H1 (cell line): ENCODE measurements at regions not wholly inside any gene's neighbourhood (a gene's known extent, or its start where the extent isn't known, plus 50 kb on each side); places are given as distances from the start of the nearest gene placed in this dataset.

Experiments used
- CTCF ChIA-PET: fragments of 300-600 bp; sonication (Branson Sonifier 250); formaldehyde crosslinking; loops from one replicate; lab custom pipeline; 2021; ENCODE audit not compliant: partially characterized antibody; lab: Charles Lee
- POLR2A ChIA-PET: fragments of 300-600 bp; sonication (Branson Sonifier 250); formaldehyde crosslinking; loops from one replicate; lab custom pipeline; 2021; ENCODE audit warnings: inconsistent platforms; ENCODE audit not compliant: partially characterized antibody; lab: Charles Lee
- DNase-seq, 2 experiments: peaks; one replicate each; pipeline versions ENCODE4 v3.0.0 to v3.0.0-alpha.2; 2010 to 2022; ENCODE audit warnings: low spot score in 2 of 2, low read depth in 1 of 2, mixed read lengths in 1 of 2
- FAIRE-seq: peaks from 2 replicates; lab custom pipeline; 2011; peaks lifted over from hg19 to GRCh38; lab: Jason Lieb, UNC
- H2AFZ ChIP-seq: 2 replicates; pipeline ENCODE4 v1.8.1; 2012; ENCODE audit warnings: low read length, inconsistent platforms
- H2AK5ac ChIP-seq: 2 replicates; pipeline ENCODE4 v1.6.1; 2013; ENCODE audit warnings: low read depth, low read length
- H2BK120ac ChIP-seq: replicated peaks from 2 replicates; pipeline ENCODE3; 2013; ENCODE audit warnings: low read depth, low read length, inconsistent platforms
- H2BK12ac ChIP-seq: 2 replicates; pipeline ENCODE4 v1.6.1; 2013; ENCODE audit warnings: low read depth, low read length
- H2BK15ac ChIP-seq: 2 replicates; pipeline ENCODE4 v1.6.1; 2013; ENCODE audit warnings: low read length
- H2BK20ac ChIP-seq: 2 replicates; pipeline ENCODE4 v1.6.1; 2013; ENCODE audit warnings: low read length
- H2BK5ac ChIP-seq: 2 replicates; pipeline ENCODE4 v1.6.1; 2013; ENCODE audit warnings: low read depth, low read length
- H3K14ac ChIP-seq: 2 replicates; pipeline ENCODE4 v1.6.1; 2013; ENCODE audit warnings: inconsistent platforms; ENCODE audit not compliant: insufficient read length
- H3K18ac ChIP-seq: 2 replicates; pipeline ENCODE4 v1.6.1; 2013; ENCODE audit warnings: low read length; ENCODE audit errors: extremely low read depth
- H3K23ac ChIP-seq: 2 replicates; pipeline ENCODE4 v1.6.1; 2013; ENCODE audit warnings: inconsistent platforms; ENCODE audit not compliant: insufficient read length
- H3K23me2 ChIP-seq: 2 replicates; pipeline ENCODE4 v1.6.1; 2013; ENCODE audit warnings: low read depth, low read length
- H3K27ac ChIP-seq: 2 replicates; pipeline ENCODE4 v1.6.1; 2011; ENCODE audit warnings: low read depth, low read length, inconsistent platforms
- H3K27me3 ChIP-seq, 4 experiments: replicated peaks in 1 of 4; 1 replicate in 1 of 4; 2 replicates in 3 of 4; pipeline versions ENCODE4 v1.6.1 to v1.8.1; 2011 to 2013; ENCODE audit warnings: low read length in 3 of 4, mild to moderate bottlenecking in 3 of 4, inconsistent platforms in 2 of 4, mixed read lengths in 2 of 4, moderate library complexity in 1 of 4; ENCODE audit not compliant: control insufficient read depth in 3 of 4, insufficient read depth in 3 of 4; ENCODE audit errors: extremely low read depth in 1 of 4
- H3K36me3 ChIP-seq, 4 experiments: 2 replicates each; pipeline versions ENCODE4 v1.6.1 to v1.8.1; 2011 to 2013; ENCODE audit warnings: mild to moderate bottlenecking in 4 of 4, low read length in 3 of 4, moderate library complexity in 2 of 4, control low read depth in 1 of 4, inconsistent platforms in 1 of 4; ENCODE audit not compliant: insufficient read depth in 4 of 4, control insufficient read depth in 2 of 4
- H3K4ac ChIP-seq: replicated peaks from 2 replicates; pipeline ENCODE3; 2013; ENCODE audit warnings: low read length, low read depth, mixed read lengths, inconsistent platforms; ENCODE audit not compliant: insufficient read length
- H3K4me1 ChIP-seq, 4 experiments: replicated peaks in 1 of 4; 1 replicate in 1 of 4; 2 replicates in 3 of 4; pipeline versions ENCODE4 v1.6.1 to v1.8.1; 2011 to 2013; ENCODE audit warnings: low read length in 3 of 4, inconsistent platforms in 2 of 4, mixed read lengths in 1 of 4; ENCODE audit not compliant: insufficient read depth in 4 of 4, control insufficient read depth in 3 of 4
- H3K4me2 ChIP-seq, 2 experiments: 2 replicates each; pipeline versions ENCODE4 v1.6.1 to v1.8.1; 2011 to 2013; ENCODE audit warnings: low read depth in 2 of 2, low read length in 2 of 2, control low read depth in 1 of 2, inconsistent platforms in 1 of 2, mild to moderate bottlenecking in 1 of 2; ENCODE audit not compliant: insufficient read depth in 1 of 2
- H3K4me3 ChIP-seq, 4 experiments: fragments of 200-600, 300-600 bp in 1 of 4; sonication (generic), shearing (Covaris generic), sonication (Bioruptor Twin) in 1 of 4; 2 replicates each; pipeline versions ENCODE4 v1.5.1 to v1.8.1; 2011 to 2016; ENCODE audit warnings: low read length in 4 of 4, low read depth in 3 of 4, control low read depth in 2 of 4, inconsistent platforms in 2 of 4, mild to moderate bottlenecking in 2 of 4, mixed read lengths in 1 of 4, moderate library complexity in 1 of 4; ENCODE audit not compliant: insufficient read depth in 2 of 4; ENCODE audit errors: extremely low read depth in 1 of 4
- H3K56ac ChIP-seq: replicated peaks from 2 replicates; pipeline ENCODE3; 2013; ENCODE audit warnings: low read depth, mild to moderate bottlenecking, mixed read lengths, low read length, inconsistent platforms; ENCODE audit not compliant: insufficient read length
- H3K79me1 ChIP-seq: 2 replicates; pipeline ENCODE4 v1.6.1; 2013; ENCODE audit warnings: low read depth, low read length, control low read depth
- H3K79me2 ChIP-seq, 2 experiments: 2 replicates each; pipeline versions ENCODE4 v1.6.1 to v1.8.1; 2012 to 2013; ENCODE audit warnings: low read length in 2 of 2, mild to moderate bottlenecking in 2 of 2, inconsistent platforms in 1 of 2; ENCODE audit not compliant: insufficient read depth in 2 of 2, control insufficient read depth in 1 of 2
- H3K9ac ChIP-seq, 4 experiments: replicated peaks in 1 of 4; 1 replicate in 1 of 4; 2 replicates in 3 of 4; pipeline versions ENCODE4 v1.6.1 to v1.8.1; 2011 to 2013; ENCODE audit warnings: low read depth in 3 of 4, low read length in 3 of 4, control low read depth in 2 of 4, mild to moderate bottlenecking in 2 of 4, moderate library complexity in 2 of 4, inconsistent platforms in 1 of 4; ENCODE audit errors: extremely low read depth in 1 of 4
- H3K9me3 ChIP-seq, 2 experiments: 2 replicates each; pipeline versions ENCODE4 v1.6.1 to v1.8.1; 2012 to 2013; ENCODE audit warnings: mild to moderate bottlenecking in 2 of 2, moderate library complexity in 2 of 2, control low read depth in 1 of 2, inconsistent platforms in 1 of 2, low read depth in 1 of 2, low read length in 1 of 2, mixed read lengths in 1 of 2; ENCODE audit not compliant: insufficient read depth in 2 of 2
- H4K20me1 ChIP-seq, 2 experiments: replicated peaks in 1 of 2; 2 replicates each; pipeline versions ENCODE3 to v1.8.1; 2011 to 2013; ENCODE audit warnings: inconsistent platforms in 2 of 2, low read length in 2 of 2, mild to moderate bottlenecking in 1 of 2; ENCODE audit not compliant: insufficient read depth in 2 of 2, control insufficient read depth in 1 of 2
- H4K5ac ChIP-seq: 2 replicates; pipeline ENCODE4 v1.6.1; 2013; ENCODE audit warnings: low read length, low read depth, mixed read lengths, inconsistent platforms; ENCODE audit not compliant: insufficient read length
- H4K8ac ChIP-seq: 2 replicates; pipeline ENCODE4 v1.8.0; 2013; ENCODE audit warnings: mild to moderate bottlenecking, moderate library complexity, low read length, inconsistent platforms; ENCODE audit not compliant: insufficient read depth; ENCODE audit errors: extremely low read depth
- H4K91ac ChIP-seq: replicated peaks from 2 replicates; pipeline ENCODE3; 2013; ENCODE audit warnings: low read length, mixed read lengths, inconsistent platforms; ENCODE audit not compliant: insufficient read length
- CEBPB ChIP-seq: IDR thresholded peaks from 2 replicates; pipeline ENCODE4 v1.6.1; 2012; ENCODE audit warnings: low read depth, low read length
- FOSL1 ChIP-seq: IDR thresholded peaks from 2 replicates; pipeline ENCODE4 v1.6.1; 2011; ENCODE audit warnings: mild to moderate bottlenecking, low read depth, low read length, moderate library complexity; ENCODE audit not compliant: insufficient read depth
- JUN ChIP-seq: IDR thresholded peaks from 2 replicates; pipeline ENCODE4 v1.6.1; 2011; ENCODE audit warnings: low read depth, mild to moderate bottlenecking, improper control_type of control experiment, low read length
- KDM1A ChIP-seq: fragments of 200-600, 300-600 bp; sonication (generic); IDR thresholded peaks from 2 replicates; pipeline ENCODE4 v1.7.1; 2016; ENCODE audit warnings: mild to moderate bottlenecking, low read length, borderline replicate concordance
- MAFK ChIP-seq: IDR thresholded peaks from 2 replicates; pipeline ENCODE4 v1.6.1; 2012; ENCODE audit warnings: low read depth, mild to moderate bottlenecking, improper control_type of control experiment, low read length
- PHF8 ChIP-seq: fragments of 200-600 bp; sonication (generic); conservative IDR thresholded peaks from 2 replicates; pipeline ENCODE4 v1.7.1; 2012; ENCODE audit warnings: low read depth, mild to moderate bottlenecking, inconsistent platforms, low read length, moderate library complexity
- RFX5 ChIP-seq: IDR thresholded peaks from 2 replicates; pipeline ENCODE4 v1.6.1; 2011; ENCODE audit warnings: low read depth, low read length, improper control_type of control experiment, borderline replicate concordance
- SAP30 ChIP-seq: fragments of 300-600 bp; sonication (generic); IDR thresholded peaks from 2 replicates; pipeline ENCODE4 v1.7.1; 2012; ENCODE audit warnings: low read length, moderate library complexity, mild to moderate bottlenecking, inconsistent platforms; ENCODE audit not compliant: insufficient read depth, insufficient replicate concordance
- SIN3A ChIP-seq, 2 experiments: IDR thresholded peaks in 1 of 2; conservative IDR thresholded peaks in 1 of 2; 2 replicates each; pipeline ENCODE4 v1.6.1; 2011 to 2012; ENCODE audit warnings: low read length in 2 of 2, improper control_type of control experiment in 1 of 2, low read depth in 1 of 2, mild to moderate bottlenecking in 1 of 2
- SP4 ChIP-seq: IDR thresholded peaks from 2 replicates; pipeline ENCODE4 v1.6.1; 2012; ENCODE audit warnings: low read length, inconsistent platforms
- TCF12 ChIP-seq: IDR thresholded peaks from 2 replicates; pipeline ENCODE4 v1.6.1; 2011; ENCODE audit warnings: low read depth, mild to moderate bottlenecking, low read length
- USF2 ChIP-seq: IDR thresholded peaks from 2 replicates; pipeline ENCODE4 v1.6.1; 2011; ENCODE audit warnings: low read length, improper control_type of control experiment
- WGBS, 2 experiments: shearing (Covaris generic) in 1 of 2; methylation state at CpG; one replicate each; pipeline versions ENCODE4 v1.1.6 to v1.1.7; 2013 to 2015; ENCODE audit warnings: low lambda C conversion rate in 2 of 2, mixed read lengths in 2 of 2, inconsistent platforms in 1 of 2, low coverage in 1 of 2, missing lambda C conversion rate in 1 of 2; ENCODE audit not compliant: insufficient replicate concordance in 2 of 2, insufficient coverage in 1 of 2, insufficient read length in 1 of 2; ENCODE audit errors: extremely low coverage in 1 of 2, missing lambda C conversion rate in 1 of 2; 5-methylcytosine and 5-hydroxymethylcytosine counted together

- H3K4me2 ChIP-seq = no peak overlapping the region
- no peaks in the 10 kb centered on the region for H3K9me3 ChIP-seq
- ChIA-PET CTCF (interaction anchor here (0.6 kb wide), 2 partner anchors 18 to 675 kb away, joined by 3 read pairs; no protein-coding TSS in a partner anchor), POLR2A (interaction anchor here (0.6 kb wide), 1 partner anchor 255 kb away, joined by 3 read pairs; no protein-coding TSS in a partner anchor)
- H3K79me1 ChIP-seq = no peaks in the 10 kb centered on the region
- H3K27ac ChIP-seq = no peak overlapping the region
- H3K27me3 ChIP-seq = no peaks in the 10 kb centered on the region
- 93% methylated on average over 3 of the region's 3 CpGs; no CpG with 5 or more reads in 1 of the 2 experiments for WGBS, 2 experiments
- FAIRE-seq = no peak
- H4K8ac ChIP-seq = no peak overlapping the region
- no peak overlapping the region for H3K56ac ChIP-seq
- H3K4ac ChIP-seq = no peak overlapping the region
- H3K23ac ChIP-seq = no peak overlapping the region
- H3K14ac ChIP-seq = no peak overlapping the region
- 0 out of 2 replicates have a peak, but pooled peaks cover 2% of the 10 kb centered on the region for H3K23me2 ChIP-seq
- H3K36me3 ChIP-seq = no peaks in the 10 kb centered on the region
- H2AK5ac ChIP-seq = no peak overlapping the region
- no peak overlapping the region for H2BK5ac ChIP-seq
- H4K20me1 ChIP-seq = no peaks in the 10 kb centered on the region
- no peaks in the 10 kb centered on the region for H3K4me1 ChIP-seq
- no peak overlapping the region for H2AFZ ChIP-seq
- no peak overlapping the region for H2BK120ac ChIP-seq
- no peak overlapping the region for H3K4me3 ChIP-seq
- no peak overlapping the region for H2BK15ac ChIP-seq
- H4K5ac ChIP-seq = no peak overlapping the region
- no peak overlapping the region for H3K18ac ChIP-seq
- no peak overlapping the region for H4K91ac ChIP-seq
- no peak overlapping the region for H2BK12ac ChIP-seq
- TF ChIP-seq KDM1A = no peak
- no peak for TF ChIP-seq SAP30
- no peak for TF ChIP-seq JUN
- TF ChIP-seq FOSL1 = no peak
- TF ChIP-seq PHF8 = no peak
- no peak for TF ChIP-seq CEBPB
- TF ChIP-seq SP4 = no peak
- TF ChIP-seq SIN3A (conservative IDR thresholded peaks at IDR 0.05 in 1 of 2, IDR thresholded peaks at IDR 0.05 in 1 of 2; ENCODE audit: low read depth in 1 of 2, low read length in 2 of 2) = no peak
- TF ChIP-seq TCF12 = no peak
- no peak for TF ChIP-seq USF2
- TF ChIP-seq RFX5 = no peak
- TF ChIP-seq MAFK = no peak
- TF ChIP-seq, all 59 proteins: peak for 0
- no peaks in the 10 kb centered on the region for H3K79me2 ChIP-seq
- no peak overlapping the region for H3K9ac ChIP-seq
- DNase-seq = no peak
- no peak overlapping the region for H2BK20ac ChIP-seq
These were observed 55.6 kb upstream of the MYBPC1 start for GRCh38 chr12:101539148-101539547.
